HG03025 (cell line): ENCODE measurements at regions not wholly inside any gene's neighbourhood (a gene's known extent, or its start where the extent isn't known, plus 50 kb on each side); places are given as distances from the start of the nearest gene placed in this dataset.
A peak's percentile ranks its signal among the peaks of the same experiment; 100 is the strongest.
"Not testable (repeated sequence)": the region's sequence is repeated elsewhere in the genome, so short reads cannot be mapped to it uniquely, and the experiment has no call there.

Experiments
- ATAC-seq: cut with Tn5 transposase; IDR thresholded peaks from one replicate; pipeline ENCODE4 v1.9.1; 2021; ENCODE audit warnings: mild to moderate bottlenecking, moderate library complexity; ENCODE audit not compliant: unreplicated experiment, low FRiP score

DNA sequence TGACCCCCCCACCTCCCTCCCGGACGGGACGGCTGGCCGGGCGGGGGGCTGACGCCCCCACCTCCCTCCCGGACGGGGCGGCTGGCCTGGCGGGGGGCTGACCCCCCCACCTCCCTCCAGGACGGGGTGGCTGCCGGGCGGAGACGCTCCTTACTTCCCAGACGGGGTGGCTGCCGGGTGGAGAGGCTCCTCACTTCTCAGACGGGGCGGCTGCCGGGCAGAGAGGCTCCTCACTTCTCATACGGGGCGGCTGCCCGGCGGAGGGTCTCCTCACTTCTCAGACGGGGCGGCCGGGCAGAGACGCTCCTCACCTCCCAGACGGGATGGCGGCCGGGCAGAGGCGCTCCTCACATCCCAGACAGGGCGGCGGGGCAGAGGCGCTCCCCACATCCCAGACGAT is 84.7 kb downstream of the OR2B2 start:
- not testable (repeated sequence) for ATAC-seq

DNA sequence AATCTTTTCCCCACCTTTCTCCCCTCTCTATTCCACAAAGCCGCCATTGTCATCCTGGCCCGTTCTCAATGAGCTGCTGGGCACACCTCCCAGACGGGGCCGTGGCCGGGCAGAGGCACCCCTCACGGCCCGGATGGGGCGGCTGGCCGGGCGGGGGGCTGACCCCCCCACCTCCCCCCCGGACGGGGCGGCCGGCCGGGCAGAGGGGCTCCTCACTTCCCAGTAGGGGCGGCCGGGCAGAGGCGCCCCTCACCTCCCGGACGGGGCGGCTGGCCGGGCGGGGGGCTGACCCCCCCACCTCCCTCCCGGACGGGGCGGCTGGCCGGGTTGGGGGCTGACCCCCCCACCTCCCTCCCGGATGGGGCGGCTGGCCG is 85.6 kb downstream of the OR2B2 start:
- not testable (repeated sequence) for ATAC-seq

DNA sequence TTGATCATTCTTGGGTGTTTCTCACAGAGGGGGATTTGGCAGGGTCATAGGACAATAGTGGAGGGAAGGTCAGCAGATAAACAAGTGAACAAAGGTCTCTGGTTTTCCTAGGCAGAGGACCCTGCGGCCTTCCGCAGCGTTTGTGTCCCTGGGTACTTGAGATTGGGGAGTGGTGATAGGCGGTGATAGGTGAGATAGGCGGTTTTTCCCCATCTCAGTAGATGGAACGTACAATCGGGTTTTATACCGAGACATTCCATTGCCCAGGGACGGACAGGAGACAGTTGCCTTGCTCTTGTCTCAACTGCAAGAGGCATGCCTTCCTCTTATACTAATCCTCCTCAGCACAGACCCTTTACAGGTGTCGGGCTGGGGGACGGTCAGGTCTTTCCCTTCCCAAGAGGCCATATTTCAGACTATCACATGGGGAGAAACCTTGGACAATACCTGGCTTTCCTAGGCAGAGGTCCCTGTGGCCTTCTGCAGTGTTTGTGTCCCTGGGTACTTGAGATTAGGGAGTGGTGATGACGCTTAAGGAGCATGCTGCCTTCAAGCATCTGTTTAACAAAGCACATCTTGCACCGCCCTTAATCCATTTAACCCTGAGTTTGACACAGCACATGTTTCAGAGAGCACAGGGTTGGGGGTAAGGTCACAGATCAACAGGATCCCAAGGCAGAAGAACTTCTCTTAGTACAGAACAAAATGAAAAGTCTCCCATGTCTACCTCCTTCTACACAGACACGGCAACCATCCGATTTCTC is 86.2 kb downstream of the OR2B2 start:
- not testable (repeated sequence) for ATAC-seq

DNA sequence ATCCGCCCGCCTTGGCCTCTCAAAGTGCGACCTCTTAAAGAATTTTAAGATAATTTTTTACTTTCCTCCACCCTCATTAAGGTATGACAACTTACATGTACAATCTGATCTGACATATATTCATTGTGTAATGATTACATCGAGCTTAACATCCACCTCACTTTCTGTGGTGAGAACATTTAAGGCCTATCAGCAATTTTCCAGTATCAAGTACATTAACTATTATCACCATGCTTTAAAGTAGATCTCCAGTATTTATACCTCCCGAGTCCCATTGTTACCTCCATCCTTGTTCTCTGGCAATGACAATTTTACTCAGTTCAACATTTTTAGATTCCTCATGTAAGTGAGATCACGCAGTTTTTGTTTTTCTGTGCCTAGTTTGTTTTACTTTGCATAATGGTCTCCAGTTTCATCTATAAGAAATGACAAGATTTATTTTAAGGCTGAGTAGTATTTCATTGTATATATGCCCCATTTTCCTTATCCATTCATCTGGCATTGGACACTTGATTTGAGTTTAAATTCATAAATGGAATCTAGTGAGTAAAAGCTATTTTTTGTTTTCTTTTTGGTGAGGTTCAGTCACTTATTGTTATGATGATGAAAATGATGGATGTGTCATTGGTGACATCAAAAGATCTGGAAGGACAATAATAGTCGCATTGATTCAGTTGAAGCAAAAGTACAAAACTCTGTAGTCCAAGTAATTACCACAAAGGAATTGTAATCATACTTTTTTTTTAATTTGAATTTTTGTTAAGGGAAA is 87.0 kb downstream of the OR2B2 start:
- ATAC-seq: no peak

DNA sequence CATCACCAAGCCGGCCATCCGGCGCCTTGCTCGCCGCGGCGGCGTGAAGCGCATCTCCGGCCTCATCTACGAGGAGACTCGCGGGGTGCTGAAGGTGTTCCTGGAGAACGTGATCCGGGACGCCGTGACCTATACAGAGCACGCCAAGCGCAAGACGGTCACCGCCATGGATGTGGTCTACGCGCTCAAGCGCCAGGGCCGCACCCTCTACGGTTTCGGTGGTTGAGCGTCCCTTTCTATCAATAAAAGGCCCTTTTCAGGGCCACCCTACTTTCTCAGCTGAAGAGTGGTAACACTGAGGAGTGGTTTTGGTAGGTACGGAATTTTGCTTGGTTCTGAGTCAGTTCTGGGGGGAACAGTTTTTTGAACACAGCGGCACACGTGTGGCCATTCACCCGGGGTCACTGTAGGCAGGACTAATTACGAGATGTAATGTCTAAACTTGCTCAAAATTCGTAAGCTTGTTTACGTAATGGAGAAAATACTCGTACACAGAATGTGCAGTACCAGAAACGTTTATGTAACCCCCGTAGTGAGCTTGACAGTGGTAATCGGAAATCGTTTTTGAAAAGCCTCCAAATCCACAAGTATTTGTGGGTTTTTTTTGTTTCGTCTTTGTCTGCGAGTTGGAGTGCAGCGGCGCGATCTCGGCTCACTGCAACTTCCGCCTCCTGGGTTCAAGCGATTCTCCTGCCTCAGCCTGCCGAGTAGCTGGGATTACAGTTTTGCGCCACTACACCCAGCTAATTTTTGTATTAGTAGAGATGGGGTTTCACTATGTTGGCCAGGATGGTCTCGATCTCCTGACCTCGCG is 87.8 kb downstream of the OR2B2 start:
- ATAC-seq: peak; percentile 71

DNA sequence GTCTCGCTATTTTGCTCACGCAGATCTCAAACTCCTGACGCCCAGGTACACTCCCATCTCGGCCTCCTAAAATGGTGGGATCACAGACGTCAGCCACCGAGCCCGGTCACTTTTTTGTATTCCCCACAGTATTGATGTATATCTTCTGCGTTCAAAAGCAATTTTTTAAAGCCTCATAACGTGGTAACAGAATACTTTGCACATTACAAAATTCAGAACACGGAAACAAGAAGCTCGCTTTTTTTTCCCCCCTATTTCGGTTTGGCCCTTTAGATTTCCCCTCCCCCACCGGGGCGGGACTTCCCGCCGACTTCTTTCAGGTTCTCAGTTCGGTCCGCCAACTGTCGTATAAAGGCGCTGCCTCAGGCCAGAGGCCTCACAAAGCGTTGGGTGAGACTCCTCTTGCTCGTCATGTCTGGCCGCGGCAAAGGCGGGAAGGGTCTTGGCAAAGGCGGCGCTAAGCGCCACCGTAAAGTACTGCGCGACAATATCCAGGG is 88.4 kb downstream of the OR2B2 start:
- ATAC-seq: not testable (repeated sequence)

DNA sequence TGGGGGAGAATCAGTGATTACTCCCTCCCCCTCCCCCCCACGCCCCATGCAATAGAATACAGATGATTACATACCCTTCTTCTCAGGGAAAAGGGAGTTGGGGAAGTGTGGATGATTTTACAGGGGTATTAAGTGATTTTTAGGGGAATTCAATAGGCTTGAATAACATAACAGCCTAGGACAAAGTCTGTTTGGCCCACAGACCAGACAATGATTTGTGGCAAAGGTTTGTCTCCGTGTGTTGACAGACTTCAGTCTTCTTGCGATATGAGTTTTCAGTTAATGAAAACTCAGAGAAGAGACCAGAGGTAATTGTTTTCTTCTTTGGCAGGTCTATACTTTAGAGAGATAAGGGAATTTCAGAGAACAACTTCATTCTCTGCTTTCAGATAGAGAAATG is 95.3 kb downstream of the OR2B2 start:
- no peak for ATAC-seq

DNA sequence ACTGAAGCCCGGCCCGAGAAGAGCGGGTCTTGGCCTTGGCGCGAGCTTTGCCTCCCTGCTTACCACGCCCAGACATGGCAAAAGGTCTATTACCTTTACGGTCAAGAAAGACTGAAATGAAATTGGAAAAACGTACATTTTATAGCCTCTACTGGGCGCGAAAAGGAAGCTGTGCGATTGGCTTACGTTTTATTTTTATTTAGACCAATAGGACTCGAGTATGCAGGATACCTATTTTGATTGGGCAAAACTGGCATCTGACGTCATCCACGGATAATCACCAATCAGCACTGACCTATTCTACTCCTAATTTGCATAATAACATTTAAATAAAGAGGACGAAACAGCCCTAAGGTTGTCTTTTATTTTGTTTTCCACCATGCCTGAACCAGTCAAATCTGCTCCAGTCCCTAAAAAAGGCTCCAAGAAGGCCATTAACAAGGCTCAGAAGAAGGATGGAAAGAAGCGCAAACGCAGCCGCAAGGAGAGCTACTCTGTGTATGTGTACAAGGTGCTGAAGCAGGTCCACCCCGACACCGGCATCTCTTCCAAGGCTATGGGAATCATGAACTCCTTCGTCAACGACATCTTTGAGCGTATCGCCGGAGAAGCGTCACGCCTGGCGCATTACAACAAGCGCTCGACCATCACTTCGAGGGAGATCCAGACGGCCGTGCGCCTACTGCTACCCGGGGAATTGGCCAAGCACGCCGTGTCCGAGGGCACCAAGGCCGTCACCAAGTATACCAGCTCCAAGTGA is 97.4 kb downstream of the OR2B2 start:
- ATAC-seq: peak; percentile 67

DNA sequence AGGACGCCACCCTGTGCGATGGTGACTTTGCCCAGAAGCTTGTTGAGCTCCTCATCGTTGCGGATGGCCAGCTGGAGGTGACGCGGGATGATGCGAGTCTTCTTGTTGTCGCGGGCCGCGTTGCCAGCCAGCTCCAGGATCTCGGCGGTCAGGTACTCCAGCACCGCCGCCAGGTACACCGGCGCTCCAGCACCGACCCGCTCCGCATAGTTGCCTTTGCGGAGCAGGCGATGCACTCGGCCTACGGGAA is 97.9 kb downstream of the OR2B2 start:
- peak; percentile 4 for ATAC-seq

DNA sequence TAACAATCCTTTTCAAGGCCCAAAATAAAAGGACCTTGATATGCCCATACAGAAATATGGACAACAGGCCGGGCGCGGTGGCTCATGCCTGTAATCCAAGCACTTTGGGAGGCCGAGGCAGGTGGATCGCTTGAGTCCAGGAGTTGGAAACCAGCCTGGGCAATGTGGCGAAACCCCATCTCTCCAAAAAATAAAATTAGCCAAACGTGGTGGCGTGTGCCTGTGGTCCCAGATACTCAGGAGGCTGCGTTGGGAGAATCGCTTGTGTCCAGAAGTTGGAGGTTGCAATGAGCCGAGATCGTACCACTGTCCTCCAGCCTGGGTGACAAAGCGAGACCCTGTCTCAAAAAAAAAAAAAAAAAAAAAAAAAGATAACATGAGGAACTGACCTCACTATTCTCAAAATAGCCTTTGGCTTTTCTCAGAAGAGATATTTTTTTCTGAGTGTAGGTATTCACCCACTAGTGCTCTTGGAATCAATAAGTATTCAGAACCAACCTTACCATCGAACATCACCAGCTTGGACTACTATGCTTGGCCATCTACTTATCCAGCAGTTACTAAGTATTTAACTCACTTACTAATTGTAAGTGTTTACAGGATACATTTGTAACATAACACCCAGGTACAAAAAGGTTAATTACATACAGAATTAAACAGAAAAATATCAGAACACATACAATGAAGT is 99.2 kb downstream of the OR2B2 start:
- no peak for ATAC-seq

DNA sequence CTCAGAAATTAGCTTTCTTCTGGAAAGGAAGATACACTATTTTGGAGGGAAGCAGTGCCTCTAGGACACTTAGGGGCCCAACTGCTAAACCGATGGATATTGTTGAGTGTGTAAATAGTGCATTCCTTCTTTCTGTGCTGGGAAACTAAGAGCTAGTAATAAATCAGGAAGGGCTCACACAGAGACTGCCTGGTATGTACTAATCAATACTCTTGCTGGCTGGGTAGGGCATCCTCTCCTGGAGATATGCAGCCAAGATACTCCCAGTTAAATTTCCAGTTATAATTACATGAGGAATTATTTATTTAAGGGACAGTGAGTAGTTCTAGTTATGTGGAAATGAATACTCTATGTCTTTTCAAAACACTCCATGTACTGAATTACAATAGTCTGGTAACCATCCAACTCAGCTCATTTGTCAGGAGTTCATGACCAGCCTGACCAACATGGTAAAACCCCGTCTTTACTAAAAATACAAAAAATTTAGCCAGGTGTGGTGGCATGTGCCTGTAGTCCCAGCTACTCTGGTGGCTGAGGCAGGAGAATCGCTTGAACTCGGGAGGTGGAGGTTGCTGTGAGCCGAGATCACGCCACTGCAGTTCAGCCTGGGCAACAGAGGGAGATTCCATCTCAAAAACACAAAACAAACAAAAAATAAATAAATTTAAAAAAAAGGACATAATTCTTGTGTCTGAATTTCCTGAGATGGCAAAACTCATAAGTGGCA is 100.0 kb downstream of the OR2B2 start:
- ATAC-seq: no peak

DNA sequence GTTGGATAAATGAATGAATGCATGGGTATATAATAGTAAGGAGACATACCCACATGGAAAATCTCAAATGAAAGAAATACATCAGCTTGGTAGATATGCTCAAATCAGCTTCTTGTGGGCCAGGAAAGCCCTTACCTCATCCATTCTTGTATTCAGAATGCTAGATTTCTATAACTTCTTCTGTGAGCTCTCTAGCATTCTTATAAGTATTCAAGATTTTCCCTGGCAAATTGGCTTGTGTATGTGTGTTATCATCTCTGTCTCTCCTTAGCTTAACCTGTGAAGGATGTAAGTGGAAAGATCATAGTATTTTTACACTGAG is 100.8 kb downstream of the OR2B2 start:
- no peak for ATAC-seq

DNA sequence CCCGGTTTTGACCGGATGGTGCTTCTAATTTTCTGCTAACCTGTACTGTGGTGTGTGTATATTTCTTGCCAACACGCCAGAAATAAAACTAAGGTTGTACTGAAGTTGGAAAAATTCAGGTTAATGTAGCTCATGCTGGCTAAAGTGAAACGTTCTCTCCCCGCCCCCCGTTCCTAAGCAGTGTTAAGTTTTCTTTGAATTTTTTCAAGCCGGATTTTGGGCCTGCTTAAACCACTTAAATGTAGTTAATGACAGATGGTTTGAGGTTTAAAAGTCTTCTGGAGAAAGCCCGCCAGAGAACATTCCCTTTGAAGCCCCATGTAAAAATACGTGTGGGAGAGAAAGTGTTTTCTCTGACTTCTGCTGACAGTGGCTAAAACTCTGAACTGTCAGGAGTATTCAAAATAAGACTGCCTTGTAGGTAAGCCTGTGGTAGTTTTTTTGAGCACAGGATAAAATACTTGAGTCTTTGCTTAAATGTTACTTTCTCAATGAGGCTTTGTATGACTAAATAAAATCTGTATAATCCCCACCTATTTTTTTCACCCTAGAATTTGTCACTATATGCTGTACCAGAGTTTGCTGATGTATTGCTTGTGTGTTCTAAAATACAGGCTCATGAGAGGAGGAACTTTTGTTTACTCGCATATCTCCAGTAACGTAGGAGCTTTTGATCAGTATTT is 101.3 kb downstream of the OR2B2 start:
- ATAC-seq: no peak

DNA sequence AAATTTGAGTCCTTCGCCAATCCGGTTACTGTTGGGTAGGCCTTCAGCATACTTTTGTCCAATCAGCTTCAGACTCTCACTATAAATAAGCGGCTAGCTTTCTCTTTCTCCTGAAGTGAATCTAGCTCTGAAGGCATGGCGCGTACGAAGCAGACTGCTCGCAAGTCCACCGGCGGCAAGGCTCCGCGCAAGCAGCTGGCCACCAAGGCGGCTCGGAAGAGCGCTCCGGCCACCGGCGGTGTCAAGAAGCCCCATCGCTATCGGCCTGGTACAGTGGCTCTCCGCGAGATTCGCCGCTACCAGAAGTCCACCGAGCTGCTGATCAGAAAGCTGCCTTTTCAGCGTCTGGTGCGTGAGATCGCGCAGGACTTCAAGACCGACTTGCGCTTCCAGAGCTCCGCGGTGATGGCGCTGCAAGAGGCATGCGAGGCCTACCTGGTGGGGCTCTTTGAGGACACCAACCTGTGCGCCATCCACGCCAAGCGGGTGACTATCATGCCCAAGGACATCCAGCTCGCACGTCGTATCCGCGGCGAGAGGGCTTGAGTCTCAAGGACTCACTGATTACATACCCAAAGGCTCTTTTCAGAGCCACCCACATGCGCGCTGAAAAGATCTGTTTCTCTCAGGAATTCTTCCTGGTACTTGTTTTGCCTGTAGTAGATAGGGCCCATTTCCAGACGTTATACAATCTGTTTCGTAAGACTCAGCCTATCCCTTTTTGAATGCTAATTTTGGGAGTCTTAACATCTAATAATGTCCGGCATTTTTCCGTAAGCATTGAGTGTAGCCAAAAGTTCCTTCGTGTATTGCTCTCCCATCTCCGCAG is 102.0 kb downstream of the OR2B2 start:
- ATAC-seq: no peak

DNA sequence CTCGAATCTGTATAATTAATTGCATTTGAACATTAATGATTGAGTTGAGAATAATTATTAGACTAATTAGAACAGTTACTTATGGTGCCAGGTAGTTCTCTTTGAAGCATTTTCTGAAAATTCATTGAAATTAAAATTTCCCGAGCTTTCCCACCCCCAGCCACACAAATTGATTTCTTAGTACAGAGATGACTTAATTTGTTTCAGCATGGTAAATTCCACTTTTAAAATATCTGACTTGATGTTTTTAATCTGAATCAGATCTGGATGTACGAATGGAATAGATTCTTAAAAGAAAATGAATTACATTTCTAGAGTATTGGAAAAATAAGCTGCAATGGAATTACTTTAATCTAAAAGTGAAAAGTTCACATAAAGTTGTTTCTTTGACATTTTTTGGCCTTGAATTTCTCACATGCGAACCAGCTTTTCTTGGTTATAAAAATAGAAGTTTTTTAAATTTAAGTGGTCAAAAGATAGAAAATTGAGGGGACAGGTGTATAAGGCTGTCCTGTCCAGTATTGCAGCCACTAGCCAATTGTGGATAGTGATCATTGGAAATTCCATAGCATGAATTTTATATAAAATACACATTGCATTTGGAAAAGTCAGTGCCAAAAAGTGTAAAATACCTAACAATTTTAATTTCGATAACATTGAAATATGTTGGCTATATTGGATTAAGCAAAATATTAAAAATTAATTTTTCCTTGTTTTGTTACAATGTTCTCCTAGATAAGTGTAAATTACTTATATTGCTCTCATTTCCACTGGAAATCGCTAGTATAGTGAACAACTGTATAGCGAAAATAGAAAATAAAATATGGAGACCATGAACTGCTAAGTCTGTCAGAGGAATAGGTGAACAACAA is 102.9 kb downstream of the OR2B2 start:
- ATAC-seq: no peak

DNA sequence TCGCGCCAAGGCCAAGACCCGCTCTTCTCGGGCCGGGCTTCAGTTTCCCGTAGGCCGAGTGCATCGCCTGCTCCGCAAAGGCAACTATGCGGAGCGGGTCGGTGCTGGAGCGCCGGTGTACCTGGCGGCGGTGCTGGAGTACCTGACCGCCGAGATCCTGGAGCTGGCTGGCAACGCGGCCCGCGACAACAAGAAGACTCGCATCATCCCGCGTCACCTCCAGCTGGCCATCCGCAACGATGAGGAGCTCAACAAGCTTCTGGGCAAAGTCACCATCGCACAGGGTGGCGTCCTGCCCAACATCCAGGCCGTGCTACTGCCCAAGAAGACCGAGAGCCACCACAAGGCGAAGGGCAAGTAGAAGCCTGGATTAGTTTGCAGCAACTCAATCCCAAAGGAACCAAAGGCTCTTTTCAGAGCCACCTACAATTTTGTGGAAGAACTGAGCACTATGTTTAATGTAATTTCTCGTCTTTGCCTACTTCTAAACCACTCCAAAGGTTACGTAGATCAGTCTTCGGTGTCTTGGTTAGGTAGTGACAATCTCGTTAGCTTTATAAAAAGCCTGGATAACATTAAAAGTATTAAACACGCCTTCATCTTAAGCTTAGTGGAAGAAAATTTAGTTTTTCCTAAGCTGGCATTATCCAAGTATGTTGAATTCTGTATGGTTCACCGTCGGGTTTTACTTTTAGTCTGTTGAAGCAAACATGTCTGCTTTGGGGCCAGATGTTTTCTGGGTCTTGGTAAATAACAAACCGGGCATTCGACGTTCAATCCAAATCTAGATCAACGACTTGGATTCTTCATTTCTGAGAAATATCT is 103.7 kb downstream of the OR2B2 start:
- peak; percentile 1 for ATAC-seq
